Mammary epithelial cell (primary cell): ENCODE measurements at regions not wholly inside any gene's neighbourhood (a gene's known extent, or its start where the extent isn't known, plus 50 kb on each side); places are given as distances from the start of the nearest gene placed in this dataset.

Experiments used
- CTCF ChIP-seq, 2 donors: IDR thresholded peaks in 1 of 2; conservative IDR thresholded peaks in 1 of 2; 2 replicates each; pipeline ENCODE4 v1.5.1; 2011 to 2012; ENCODE audit warnings: inconsistent platforms in 2 of 2, low read length in 2 of 2, mild to moderate bottlenecking in 2 of 2, control low read depth in 1 of 2, low read depth in 1 of 2; ENCODE audit not compliant: insufficient read depth in 1 of 2; ENCODE audit errors: extremely low read depth in 1 of 2
- EZH2 ChIP-seq: IDR thresholded peaks from 2 replicates; pipeline ENCODE4 v1.6.1; 2012; ENCODE audit warnings: low read length, inconsistent platforms, borderline replicate concordance

DNA sequence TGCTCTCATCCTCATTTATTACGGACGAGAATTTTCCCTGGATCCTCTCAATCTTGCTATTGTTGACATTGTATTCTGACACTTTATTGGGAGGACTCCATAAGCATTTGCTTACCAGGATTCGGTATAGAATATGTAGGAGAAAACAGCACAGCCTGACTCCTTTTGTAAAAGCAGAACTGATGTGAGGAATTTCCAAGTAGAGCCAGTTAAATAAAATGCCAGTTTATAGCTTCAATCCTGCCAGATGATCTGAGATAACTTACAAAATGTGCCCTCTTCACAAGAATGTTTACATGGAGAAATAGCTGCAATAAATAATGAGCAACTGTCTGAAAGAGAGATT, 332.9 kb upstream of the PRICKLE1 start:
- TF ChIP-seq CTCF (conservative IDR thresholded peaks at IDR 0.05 in 1 of 2, IDR thresholded peaks at IDR 0.05 in 1 of 2; ENCODE audit: extremely low read depth in 1 of 2, insufficient read depth in 1 of 2, low read depth in 1 of 2, low read length in 2 of 2) (no peak), EZH2 (no peak)
